Ishikawa (cell line): ENCODE measurements at regions not wholly inside any gene's neighbourhood (a gene's known extent, or its start where the extent isn't known, plus 50 kb on each side); places are given as distances from the start of the nearest gene placed in this dataset.

Source experiments
- CEBPB ChIP-seq: IDR thresholded peaks from 2 replicates; pipeline ENCODE4 v1.6.1; 2012
- EGR1 ChIP-seq: IDR thresholded peaks from 2 replicates; pipeline ENCODE4 v1.6.1; 2012
- EP300 ChIP-seq: IDR thresholded peaks from 2 replicates; pipeline ENCODE4 v1.6.1; 2012; ENCODE audit warnings: borderline replicate concordance
- FOXM1 ChIP-seq: IDR thresholded peaks from 2 replicates; pipeline ENCODE4 v1.6.1; 2012; ENCODE audit warnings: low read depth, borderline replicate concordance
- REST ChIP-seq: IDR thresholded peaks from 2 replicates; pipeline ENCODE4 v1.6.1; 2012; ENCODE audit warnings: low read depth, mild to moderate bottlenecking
- TEAD4 ChIP-seq: IDR thresholded peaks from 2 replicates; pipeline ENCODE4 v1.6.1; 2012
- ZBTB7A ChIP-seq: IDR thresholded peaks from 2 replicates; pipeline ENCODE4 v1.6.1; 2012; ENCODE audit warnings: low read depth

- no peak for TF ChIP-seq REST
- TF ChIP-seq CEBPB: no peak
- no peak for TF ChIP-seq ZBTB7A
- no peak for TF ChIP-seq TEAD4
- TF ChIP-seq EGR1: no peak
- no peak for TF ChIP-seq EP300
- no peak for TF ChIP-seq FOXM1
These were observed 53.3 kb upstream of the SLITRK1 start for GRCh38 chr13:83935566-83935965.
